ENCODE measurements at regions not wholly inside any gene's neighbourhood (a gene's known extent, or its start where the extent isn't known, plus 50 kb on each side); places are given as distances from the start of the nearest gene placed in this dataset.

DNA sequence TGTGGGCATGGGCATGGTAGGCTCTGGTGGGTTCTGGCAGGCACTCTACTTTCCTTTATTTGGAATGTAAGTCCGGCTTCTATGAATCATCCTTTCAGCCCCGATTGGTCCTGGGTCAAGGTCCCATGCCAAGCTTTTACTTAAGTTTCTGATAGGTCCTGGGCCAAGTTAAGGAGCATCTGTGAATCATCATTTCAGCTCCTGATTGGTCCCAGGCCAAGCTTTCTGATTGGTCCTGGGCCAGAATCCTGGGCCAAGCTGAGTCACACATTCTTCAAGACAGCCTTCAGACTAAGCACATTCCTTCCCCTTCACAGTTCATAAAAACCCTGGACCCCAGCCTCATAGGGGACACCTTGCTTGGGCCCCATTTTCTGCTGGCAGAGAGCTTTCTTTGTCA is 231.0 kb upstream of the EYS start:
- H3K4me3 ChIP-seq (ENCODE audit: low read depth, low read length), result no peak overlapping the region
- DNase-seq (ENCODE audit: low read depth), result no peak
- TF ChIP-seq, protein P1, sequence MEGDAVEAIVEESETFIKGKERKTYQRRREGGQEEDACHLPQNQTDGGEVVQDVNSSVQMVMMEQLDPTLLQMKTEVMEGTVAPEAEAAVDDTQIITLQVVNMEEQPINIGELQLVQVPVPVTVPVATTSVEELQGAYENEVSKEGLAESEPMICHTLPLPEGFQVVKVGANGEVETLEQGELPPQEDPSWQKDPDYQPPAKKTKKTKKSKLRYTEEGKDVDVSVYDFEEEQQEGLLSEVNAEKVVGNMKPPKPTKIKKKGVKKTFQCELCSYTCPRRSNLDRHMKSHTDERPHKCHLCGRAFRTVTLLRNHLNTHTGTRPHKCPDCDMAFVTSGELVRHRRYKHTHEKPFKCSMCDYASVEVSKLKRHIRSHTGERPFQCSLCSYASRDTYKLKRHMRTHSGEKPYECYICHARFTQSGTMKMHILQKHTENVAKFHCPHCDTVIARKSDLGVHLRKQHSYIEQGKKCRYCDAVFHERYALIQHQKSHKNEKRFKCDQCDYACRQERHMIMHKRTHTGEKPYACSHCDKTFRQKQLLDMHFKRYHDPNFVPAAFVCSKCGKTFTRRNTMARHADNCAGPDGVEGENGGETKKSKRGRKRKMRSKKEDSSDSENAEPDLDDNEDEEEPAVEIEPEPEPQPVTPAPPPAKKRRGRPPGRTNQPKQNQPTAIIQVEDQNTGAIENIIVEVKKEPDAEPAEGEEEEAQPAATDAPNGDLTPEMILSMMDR (IDR thresholded peaks at IDR 0.05; ENCODE audit: control insufficient read depth, extremely low read depth, insufficient read depth), result no peak

DNA sequence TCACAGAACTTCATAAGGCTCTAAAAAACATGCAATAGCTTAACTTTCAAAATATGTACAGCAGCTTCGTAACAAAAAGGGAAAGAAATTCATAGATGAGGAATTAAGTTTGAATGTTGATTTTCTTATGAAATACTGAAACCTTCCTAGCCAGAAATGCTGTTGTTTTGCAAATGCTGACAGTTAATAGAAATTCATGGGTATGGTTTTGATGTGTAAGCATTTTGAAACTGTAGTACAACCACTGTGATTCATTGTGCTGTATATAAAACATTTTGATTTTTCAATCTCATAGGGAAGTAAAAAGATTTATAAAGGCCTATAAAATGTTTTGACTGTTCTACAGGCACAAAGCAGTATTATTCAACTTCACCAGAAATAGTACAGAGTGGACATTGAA is 228.4 kb upstream of the EYS start:
- no peak overlapping the region for H3K4me3 ChIP-seq (ENCODE audit: low read depth, low read length)
- DNase-seq (ENCODE audit: low read depth), result no peak
- TF ChIP-seq, protein P1 (IDR thresholded peaks at IDR 0.05; ENCODE audit: control insufficient read depth, extremely low read depth, insufficient read depth), result no peak

DNA sequence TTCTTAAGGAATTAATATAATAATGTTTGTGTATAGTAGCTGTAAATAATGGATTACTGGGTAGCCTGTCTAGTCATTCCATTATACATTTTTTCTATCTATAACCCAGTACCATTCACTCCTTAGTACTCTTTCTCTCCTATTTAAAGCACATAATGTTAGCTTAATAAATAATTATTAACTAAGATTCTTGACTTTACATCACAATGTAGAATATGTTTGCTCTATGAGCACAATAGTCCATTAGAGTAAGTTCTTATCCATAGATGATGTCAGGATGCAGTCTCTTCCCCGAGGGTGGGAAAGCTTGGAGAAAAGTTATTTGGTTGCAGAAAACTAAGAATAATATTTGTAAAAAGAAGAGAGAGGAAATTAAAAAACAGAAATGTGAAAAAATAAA is 226.4 kb upstream of the EYS start:
- no peak overlapping the region for H3K4me3 ChIP-seq (ENCODE audit: low read depth, low read length)
- TF ChIP-seq, protein P1 (IDR thresholded peaks at IDR 0.05; ENCODE audit: control insufficient read depth, extremely low read depth, insufficient read depth), result no peak
- no peak for DNase-seq (ENCODE audit: low read depth)

DNA sequence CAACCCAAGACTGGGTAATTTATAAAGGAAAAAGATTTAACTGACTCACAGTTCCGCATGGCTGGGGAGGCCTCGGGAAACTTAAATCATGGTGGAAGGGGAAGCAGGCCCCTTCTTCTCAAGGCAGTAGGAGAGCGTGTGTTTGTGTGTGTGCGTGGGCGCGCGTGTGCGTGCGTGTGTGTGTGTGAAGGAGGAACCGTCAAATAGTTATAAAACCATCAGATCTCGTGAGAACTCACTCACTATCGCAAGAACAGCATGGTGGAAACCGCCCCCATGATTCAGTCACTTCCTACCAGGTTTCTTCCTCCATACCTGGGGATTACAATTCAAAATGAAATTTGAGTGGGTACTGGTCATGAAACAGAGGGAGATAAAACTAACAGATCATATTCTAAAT is 220.1 kb upstream of the EYS start:
- no peak overlapping the region for H3K4me3 ChIP-seq (ENCODE audit: low read depth, low read length)
- TF ChIP-seq, protein P1 (IDR thresholded peaks at IDR 0.05; ENCODE audit: control insufficient read depth, extremely low read depth, insufficient read depth), result no peak
- DNase-seq (ENCODE audit: low read depth), result no peak

DNA sequence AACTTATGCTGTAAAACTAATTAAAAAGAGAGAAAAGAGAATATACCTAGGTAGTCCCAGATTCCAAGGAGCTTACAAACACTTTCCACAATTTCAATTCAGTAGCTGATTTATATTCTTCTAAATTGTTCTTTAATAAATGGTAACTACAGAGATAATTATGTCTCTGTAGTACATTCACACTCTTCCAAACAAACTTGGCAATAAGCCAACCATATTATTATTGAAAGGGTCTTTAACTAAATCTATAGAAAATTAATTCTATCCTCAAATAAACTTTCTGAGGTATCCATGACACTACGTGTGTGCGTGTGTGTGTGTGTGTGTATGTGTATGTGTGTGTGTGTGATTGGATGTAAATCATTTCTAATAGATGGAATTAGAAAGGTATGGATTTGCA is 217.4 kb upstream of the EYS start:
- H3K4me3 ChIP-seq (ENCODE audit: low read depth, low read length), result no peak overlapping the region
- no peak for DNase-seq (ENCODE audit: low read depth)

DNA sequence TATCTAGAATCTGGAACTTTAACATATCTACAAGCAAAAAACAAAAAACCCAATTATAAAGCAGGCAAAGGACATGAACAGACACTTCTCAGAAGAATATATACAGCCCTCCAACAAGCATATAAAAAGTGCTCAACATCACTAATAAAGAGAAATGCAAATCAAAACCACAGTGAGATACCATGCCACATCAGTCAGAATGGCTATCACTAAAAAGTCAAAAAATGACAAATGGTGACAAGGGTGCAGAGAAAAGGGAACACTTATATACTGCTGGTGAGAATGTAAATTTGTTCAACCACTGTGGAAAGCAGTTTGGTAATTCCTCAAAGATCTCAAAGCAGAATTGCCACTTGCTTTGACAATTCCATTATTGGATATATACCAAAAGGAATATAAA is 215.0 kb upstream of the EYS start:
- no peak for DNase-seq (ENCODE audit: low read depth)
- H3K4me3 ChIP-seq (ENCODE audit: low read depth, low read length), result no peak overlapping the region
- TF ChIP-seq, protein P1 (IDR thresholded peaks at IDR 0.05; ENCODE audit: control insufficient read depth, extremely low read depth, insufficient read depth), result no peak

More for the DNA sequence above, 217.4 kb upstream of the EYS start:
- TF ChIP-seq, protein P1 (IDR thresholded peaks at IDR 0.05; ENCODE audit: control insufficient read depth, extremely low read depth, insufficient read depth), result no peak

DNA sequence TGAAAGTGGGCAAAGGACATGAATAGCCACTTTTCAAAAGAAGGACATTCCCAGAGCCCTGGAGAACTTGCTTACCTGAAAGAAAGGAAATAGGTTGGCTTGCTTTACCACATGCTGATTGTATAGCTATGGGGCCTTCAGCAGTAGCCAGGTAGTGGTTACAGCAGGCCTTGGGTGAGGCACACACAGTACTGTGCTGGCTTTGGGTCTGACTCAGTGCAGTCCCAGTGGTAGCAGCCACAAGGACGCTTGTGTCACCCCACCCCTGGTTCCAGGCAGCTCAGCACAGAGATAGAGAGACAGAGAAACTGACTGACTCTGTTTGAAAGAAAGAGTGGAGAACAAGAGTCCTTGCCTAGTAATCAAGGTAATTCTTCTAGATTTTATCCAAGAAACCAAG is 201.0 kb upstream of the EYS start:
- no peak for DNase-seq (ENCODE audit: low read depth)
- H3K4me3 ChIP-seq (ENCODE audit: low read depth, low read length), result no peak overlapping the region
- TF ChIP-seq, protein P1 (IDR thresholded peaks at IDR 0.05; ENCODE audit: control insufficient read depth, extremely low read depth, insufficient read depth), result no peak

All from LNCaP clone FGC (cell line).